ENCODE measurements at regions not wholly inside any gene's neighbourhood (a gene's known extent, or its start where the extent isn't known, plus 50 kb on each side); places are given as distances from the start of the nearest gene placed in this dataset.
A peak's percentile ranks its signal among the peaks of the same experiment; 100 is the strongest.

DNA sequence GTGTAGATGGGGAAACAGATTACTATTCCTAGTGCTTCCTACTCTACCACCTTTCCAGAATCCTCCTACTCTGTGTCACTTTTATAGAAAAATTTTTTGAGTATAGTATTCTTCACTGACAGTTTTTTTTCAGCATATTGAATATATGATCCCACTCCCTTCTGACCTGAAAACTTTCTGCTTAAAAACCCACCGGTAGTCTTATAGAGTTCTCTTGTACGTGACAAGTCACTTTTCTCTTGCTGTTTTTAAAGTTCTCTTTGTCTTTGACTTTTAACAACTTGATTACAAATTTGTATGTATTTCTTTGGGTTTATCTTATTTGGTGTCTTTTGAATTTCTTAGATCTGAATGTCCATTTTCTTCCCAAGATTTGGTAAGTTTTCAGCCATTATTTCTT is 133.6 kb upstream of the SLC38A2 start:
- H3K4me1 ChIP-seq (ENCODE audit: control insufficient read depth in 5 of 5, insufficient read depth in 5 of 5, low read length in 5 of 5), result no peaks in the 10 kb centered on the region
- H3K9me3 ChIP-seq (ENCODE audit: control insufficient read depth in 5 of 5, low read length in 5 of 5), result peaks cover 5 to 33% (median 12%) of the 10 kb centered on the region in 5 donors
- no peak overlapping the region for H3K27ac ChIP-seq (ENCODE audit: low read depth, low read length)
- H3K9ac ChIP-seq (ENCODE audit: low read length in 5 of 5), result no peak overlapping the region
- no peaks in the 10 kb centered on the region for H3K27me3 ChIP-seq (ENCODE audit: control insufficient read depth in 5 of 5, insufficient read depth in 4 of 5, low read length in 5 of 5)
- H3K4me3 ChIP-seq (ENCODE audit: low read depth in 1 of 5, low read length in 5 of 5), result no peak overlapping the region
- no peaks in the 10 kb centered on the region for H3K36me3 ChIP-seq (ENCODE audit: control insufficient read depth in 5 of 5, insufficient read depth in 5 of 5, low read length in 5 of 5)

GRCh38 chr12:46504494-46504893 is 131.9 kb upstream of the SLC38A2 start:
- H3K9me3 ChIP-seq (ENCODE audit: control insufficient read depth in 5 of 5, low read length in 5 of 5), result peaks cover 3 to 26% (median 12%) of the 10 kb centered on the region in 5 donors
- H3K36me3 ChIP-seq (ENCODE audit: control insufficient read depth in 5 of 5, insufficient read depth in 5 of 5, low read length in 5 of 5), result no peaks in the 10 kb centered on the region
- H3K9ac ChIP-seq (ENCODE audit: low read length in 5 of 5), result no peak overlapping the region
- H3K4me3 ChIP-seq (ENCODE audit: low read depth in 1 of 5, low read length in 5 of 5), result no peak overlapping the region
- no peak overlapping the region for H3K27ac ChIP-seq (ENCODE audit: low read depth, low read length)
- H3K4me1 ChIP-seq (ENCODE audit: control insufficient read depth in 5 of 5, insufficient read depth in 5 of 5, low read length in 5 of 5), result no peaks in the 10 kb centered on the region
- H3K27me3 ChIP-seq (ENCODE audit: control insufficient read depth in 5 of 5, insufficient read depth in 4 of 5, low read length in 5 of 5), result no peaks in the 10 kb centered on the region

DNA sequence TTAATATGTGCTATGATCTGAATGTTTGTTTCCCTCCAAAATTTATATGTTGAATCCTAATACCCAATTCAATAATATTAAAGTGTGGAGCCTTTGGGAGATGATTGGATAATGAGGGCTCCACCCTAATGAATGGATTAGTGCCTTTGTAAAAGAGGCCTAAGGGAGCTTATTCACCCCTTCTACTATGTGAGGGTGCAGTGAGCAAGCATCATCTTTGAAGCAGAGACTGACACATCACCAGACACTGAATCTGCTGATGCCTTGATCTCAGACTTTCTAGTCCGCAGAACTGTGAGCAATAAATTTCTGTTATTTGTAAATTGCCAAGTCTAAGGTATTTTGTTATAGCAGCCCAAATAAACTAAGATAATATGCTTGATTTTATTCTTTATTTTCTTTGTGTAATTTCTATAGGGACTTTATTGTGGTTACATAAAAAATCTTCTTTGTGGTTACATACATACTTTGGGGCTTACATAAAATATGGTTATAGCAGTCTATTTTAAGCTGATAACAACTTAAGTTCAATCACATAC is 131.1 kb upstream of the SLC38A2 start:
- Histone ChIP-seq H3K4me3 (ENCODE audit: low read depth in 1 of 5, low read length in 5 of 5) (no peak overlapping the region), H3K9me3 (ENCODE audit: control insufficient read depth in 5 of 5, low read length in 5 of 5) (peaks cover 3 to 26% (median 12%) of the 10 kb centered on the region in 5 donors), H3K27ac (ENCODE audit: low read depth, low read length) (no peak overlapping the region), H3K27me3 (ENCODE audit: control insufficient read depth in 5 of 5, insufficient read depth in 4 of 5, low read length in 5 of 5) (no peaks in the 10 kb centered on the region), H3K9ac (ENCODE audit: low read length in 5 of 5) (no peak overlapping the region), H3K36me3 (ENCODE audit: control insufficient read depth in 5 of 5, insufficient read depth in 5 of 5, low read length in 5 of 5) (no peaks in the 10 kb centered on the region), H3K4me1 (ENCODE audit: control insufficient read depth in 5 of 5, insufficient read depth in 5 of 5, low read length in 5 of 5) (no peaks in the 10 kb centered on the region)

DNA sequence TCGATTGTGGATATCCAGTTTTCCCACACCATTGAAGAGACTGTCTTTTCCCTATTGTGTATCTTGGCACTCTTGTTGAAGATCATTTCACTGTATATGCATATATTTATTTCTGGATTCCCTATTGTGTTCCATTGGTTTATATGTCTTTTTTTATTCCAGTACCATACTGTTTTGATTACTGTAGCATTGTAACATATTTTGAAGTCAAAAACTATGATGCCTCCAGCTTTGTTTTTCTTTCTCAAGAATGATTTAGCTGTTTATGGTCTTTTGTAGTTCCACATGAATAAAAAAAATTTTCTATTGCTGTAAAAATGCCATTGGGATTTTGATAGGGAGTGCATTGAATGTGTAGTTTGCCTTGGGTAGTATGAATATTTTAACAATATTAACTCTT is 128.1 kb upstream of the SLC38A2 start:
- Histone ChIP-seq H3K4me1 (ENCODE audit: control insufficient read depth in 5 of 5, insufficient read depth in 5 of 5, low read length in 5 of 5) (no peaks in the 10 kb centered on the region), H3K36me3 (ENCODE audit: control insufficient read depth in 5 of 5, insufficient read depth in 5 of 5, low read length in 5 of 5) (no peaks in the 10 kb centered on the region), H3K9me3 (ENCODE audit: control insufficient read depth in 5 of 5, low read length in 5 of 5) (peaks cover under 1 to 12% (median 5%) of the 10 kb centered on the region in 5 donors), H3K27me3 (ENCODE audit: control insufficient read depth in 5 of 5, insufficient read depth in 4 of 5, low read length in 5 of 5) (no peaks in the 10 kb centered on the region), H3K9ac (ENCODE audit: low read length in 5 of 5) (no peak overlapping the region), H3K4me3 (ENCODE audit: low read depth in 1 of 5, low read length in 5 of 5) (no peak overlapping the region), H3K27ac (ENCODE audit: low read depth, low read length) (no peak overlapping the region)

GRCh38 chr12:46499901-46500300 is 127.3 kb upstream of the SLC38A2 start:
- peaks cover 0 to under 1% (median 0%) of the 10 kb centered on the region in 5 donors for H3K4me1 ChIP-seq (ENCODE audit: control insufficient read depth in 5 of 5, insufficient read depth in 5 of 5, low read length in 5 of 5)
- H3K9ac ChIP-seq (ENCODE audit: low read length in 5 of 5), result no peak overlapping the region
- H3K36me3 ChIP-seq (ENCODE audit: control insufficient read depth in 5 of 5, insufficient read depth in 5 of 5, low read length in 5 of 5), result no peaks in the 10 kb centered on the region
- H3K27ac ChIP-seq (ENCODE audit: low read depth, low read length), result no peak overlapping the region
- H3K4me3 ChIP-seq (ENCODE audit: low read depth in 1 of 5, low read length in 5 of 5), result no peak overlapping the region
- H3K9me3 ChIP-seq (ENCODE audit: control insufficient read depth in 5 of 5, low read length in 5 of 5), result peaks cover 0 to 12% (median 5%) of the 10 kb centered on the region in 5 donors
- no peaks in the 10 kb centered on the region for H3K27me3 ChIP-seq (ENCODE audit: control insufficient read depth in 5 of 5, insufficient read depth in 4 of 5, low read length in 5 of 5)

GRCh38 chr12:46499226-46499625 is 126.7 kb upstream of the SLC38A2 start:
- Histone ChIP-seq H3K9me3 (ENCODE audit: control insufficient read depth in 5 of 5, low read length in 5 of 5) (peaks cover 0 to 12% (median 5%) of the 10 kb centered on the region in 5 donors), H3K4me1 (ENCODE audit: control insufficient read depth in 5 of 5, insufficient read depth in 5 of 5, low read length in 5 of 5) (peaks cover 0 to 7% (median 0%) of the 10 kb centered on the region in 5 donors), H3K9ac (ENCODE audit: low read length in 5 of 5) (no peak overlapping the region), H3K27me3 (ENCODE audit: control insufficient read depth in 5 of 5, insufficient read depth in 4 of 5, low read length in 5 of 5) (no peaks in the 10 kb centered on the region), H3K4me3 (ENCODE audit: low read depth in 1 of 5, low read length in 5 of 5) (no peak overlapping the region), H3K36me3 (ENCODE audit: control insufficient read depth in 5 of 5, insufficient read depth in 5 of 5, low read length in 5 of 5) (no peaks in the 10 kb centered on the region), H3K27ac (ENCODE audit: low read depth, low read length) (no peak overlapping the region)

- Histone ChIP-seq H3K4me1 (ENCODE audit: control insufficient read depth in 5 of 5, insufficient read depth in 5 of 5, low read length in 5 of 5) (peaks cover 0 to 9% (median 0%) of the 10 kb centered on the region in 5 donors), H3K9ac (ENCODE audit: low read length in 5 of 5) (no peak overlapping the region), H3K27me3 (ENCODE audit: control insufficient read depth in 5 of 5, insufficient read depth in 4 of 5, low read length in 5 of 5) (no peaks in the 10 kb centered on the region), H3K27ac (ENCODE audit: low read depth, low read length) (no peak overlapping the region), H3K36me3 (ENCODE audit: control insufficient read depth in 5 of 5, insufficient read depth in 5 of 5, low read length in 5 of 5) (no peaks in the 10 kb centered on the region), H3K9me3 (ENCODE audit: control insufficient read depth in 5 of 5, low read length in 5 of 5) (peaks cover 0 to 12% (median 3%) of the 10 kb centered on the region in 5 donors), H3K4me3 (ENCODE audit: low read depth in 1 of 5, low read length in 5 of 5) (no peak overlapping the region)
Measured at GRCh38 chr12:46497739-46498138, 125.2 kb upstream of the SLC38A2 start.

DNA sequence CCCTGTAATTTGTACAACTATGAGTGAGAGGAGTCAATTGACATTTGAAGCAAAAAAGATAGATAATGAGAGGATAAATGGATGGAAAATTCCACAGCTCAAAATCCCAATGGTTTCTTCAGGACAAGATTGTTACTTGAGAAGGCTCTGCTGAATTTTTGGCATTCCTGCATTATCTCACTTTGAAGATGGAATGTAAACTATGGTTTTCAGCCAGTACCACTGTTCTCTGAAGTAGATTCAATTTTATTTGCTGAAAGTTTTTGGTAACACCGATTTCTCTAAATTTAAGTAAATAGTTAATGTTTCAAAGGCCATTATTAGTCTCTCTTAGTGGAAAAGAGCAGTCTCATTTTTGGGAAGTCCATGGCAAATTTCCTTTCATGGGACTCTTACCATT is 121.9 kb upstream of the SLC38A2 start:
- H3K9ac ChIP-seq (ENCODE audit: low read length in 5 of 5), result no peak overlapping the region
- H3K4me3 ChIP-seq (ENCODE audit: low read depth in 1 of 5, low read length in 5 of 5), result no peak overlapping the region
- H3K9me3 ChIP-seq (ENCODE audit: control insufficient read depth in 5 of 5, low read length in 5 of 5), result no peaks in the 10 kb centered on the region
- H3K27ac ChIP-seq (ENCODE audit: low read depth, low read length), result peak overlapping the region; percentile 0
- H3K4me1 ChIP-seq (ENCODE audit: control insufficient read depth in 5 of 5, insufficient read depth in 5 of 5, low read length in 5 of 5), result peaks cover 3 to 29% (median 21%) of the 10 kb centered on the region in 5 donors
- no peaks in the 10 kb centered on the region for H3K27me3 ChIP-seq (ENCODE audit: control insufficient read depth in 5 of 5, insufficient read depth in 4 of 5, low read length in 5 of 5)
- no peaks in the 10 kb centered on the region for H3K36me3 ChIP-seq (ENCODE audit: control insufficient read depth in 5 of 5, insufficient read depth in 5 of 5, low read length in 5 of 5)

DNA sequence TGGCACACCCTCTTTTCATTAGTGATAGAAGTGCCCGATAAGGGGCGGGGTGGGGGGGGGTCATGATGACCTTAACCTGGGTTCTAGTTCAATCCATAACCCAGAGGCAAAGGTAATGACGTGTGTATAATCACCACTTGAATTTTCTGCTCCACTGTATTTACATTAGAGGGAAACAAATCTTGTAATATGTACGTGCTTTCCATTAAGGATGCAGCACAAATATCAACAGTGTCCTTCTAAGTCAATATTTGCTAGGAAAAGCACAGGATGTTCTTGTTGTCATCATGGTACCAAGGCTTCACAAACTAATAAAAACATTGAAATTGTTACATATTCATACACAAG is 121.2 kb upstream of the SLC38A2 start:
- Histone ChIP-seq H3K4me3 (ENCODE audit: low read depth in 1 of 5, low read length in 5 of 5) (no peak overlapping the region), H3K36me3 (ENCODE audit: control insufficient read depth in 5 of 5, insufficient read depth in 5 of 5, low read length in 5 of 5) (no peaks in the 10 kb centered on the region), H3K4me1 (ENCODE audit: control insufficient read depth in 5 of 5, insufficient read depth in 5 of 5, low read length in 5 of 5) (peaks cover 3 to 31% (median 21%) of the 10 kb centered on the region in 5 donors), H3K9me3 (ENCODE audit: control insufficient read depth in 5 of 5, low read length in 5 of 5) (no peaks in the 10 kb centered on the region), H3K9ac (ENCODE audit: low read length in 5 of 5) (no peak overlapping the region), H3K27me3 (ENCODE audit: control insufficient read depth in 5 of 5, insufficient read depth in 4 of 5, low read length in 5 of 5) (no peaks in the 10 kb centered on the region), H3K27ac (ENCODE audit: low read depth, low read length) (peak overlapping the region; percentile 0)

- Histone ChIP-seq H3K4me1 (ENCODE audit: control insufficient read depth in 5 of 5, insufficient read depth in 5 of 5, low read length in 5 of 5) (peaks cover 3 to 31% (median 21%) of the 10 kb centered on the region in 5 donors), H3K36me3 (ENCODE audit: control insufficient read depth in 5 of 5, insufficient read depth in 5 of 5, low read length in 5 of 5) (no peaks in the 10 kb centered on the region), H3K9me3 (ENCODE audit: control insufficient read depth in 5 of 5, low read length in 5 of 5) (no peaks in the 10 kb centered on the region), H3K4me3 (ENCODE audit: low read depth in 1 of 5, low read length in 5 of 5) (no peak overlapping the region), H3K27me3 (ENCODE audit: control insufficient read depth in 5 of 5, insufficient read depth in 4 of 5, low read length in 5 of 5) (no peaks in the 10 kb centered on the region), H3K9ac (ENCODE audit: low read length in 5 of 5) (no peak overlapping the region), H3K27ac (ENCODE audit: low read depth, low read length) (no peak overlapping the region)
Measured at GRCh38 chr12:46493150-46493833, 120.7 kb upstream of the SLC38A2 start.

All from subcutaneous abdominal adipose tissue (tissue), 5 donors.